GM23338 (cell line): ENCODE measurements at regions not wholly inside any gene's neighbourhood (a gene's known extent, or its start where the extent isn't known, plus 50 kb on each side); places are given as distances from the start of the nearest gene placed in this dataset.

Source experiments
- CREB1 ChIP-seq: fragments of 250-450 bp; sonication (Bioruptor Pico); IDR thresholded peaks from 2 replicates; pipeline ENCODE4 v1.5.0; 2020; ENCODE audit warnings: low read depth, mild to moderate bottlenecking, moderate library complexity
- CTCF ChIP-seq, 2 experiments: fragments of 200-600 bp in 1 of 2; sonication (generic) in 1 of 2; conservative IDR thresholded peaks; 2 replicates each; pipeline versions ENCODE4 v1.5.1 to v1.6.1; 2016 to 2017; ENCODE audit warnings: antibody characterized with exemption in 2 of 2, low read depth in 2 of 2, mild to moderate bottlenecking in 2 of 2, moderate library complexity in 1 of 2
- ETS1 ChIP-seq: IDR thresholded peaks from 2 replicates; pipeline ENCODE4 v1.6.1; 2016; ENCODE audit warnings: antibody characterized with exemption
- EZH2 ChIP-seq: fragments of 200-600 bp; sonication (generic); IDR thresholded peaks from one replicate; pipeline ENCODE4 v1.8.0; 2017; ENCODE audit warnings: antibody characterized with exemption, mild to moderate bottlenecking, low read depth; ENCODE audit not compliant: unreplicated experiment
- EZH2phosphoT487 ChIP-seq: fragments of 200-600 bp; sonication (generic); IDR thresholded peaks from one replicate; pipeline ENCODE4 v1.8.1; 2018; ENCODE audit warnings: antibody characterized with exemption; ENCODE audit not compliant: unreplicated experiment
- JUNB ChIP-seq: IDR thresholded peaks from one replicate; pipeline ENCODE4 v1.6.1; 2016; ENCODE audit warnings: antibody characterized with exemption; ENCODE audit not compliant: unreplicated experiment
- POLR2AphosphoS5 ChIP-seq: IDR thresholded peaks from 2 replicates; pipeline ENCODE4 v1.6.1; 2016; ENCODE audit warnings: antibody characterized with exemption, low read depth
- REST ChIP-seq: IDR thresholded peaks from one replicate; pipeline ENCODE4 v1.6.1; 2018; ENCODE audit warnings: antibody characterized with exemption; ENCODE audit not compliant: unreplicated experiment
- STAT1 ChIP-seq: IDR thresholded peaks from one replicate; pipeline ENCODE4 v1.6.1; 2016; ENCODE audit warnings: antibody characterized with exemption; ENCODE audit not compliant: unreplicated experiment
- ZNF331 ChIP-seq: fragments of 250-450 bp; sonication (Bioruptor Pico); IDR thresholded peaks from 2 replicates; pipeline ENCODE4 v1.5.0; 2020; ENCODE audit warnings: low read depth, mild to moderate bottlenecking, moderate library complexity

GRCh38 chr6:103264020-103264419, 1595.7 kb downstream of the HACE1 start:
- TF ChIP-seq EZH2 = no peak
- TF ChIP-seq CTCF (conservative IDR thresholded peaks at IDR 0.05; ENCODE audit: low read depth in 2 of 2) = no peak
- TF ChIP-seq REST = no peak
- TF ChIP-seq POLR2AphosphoS5 = no peak
- no peak for TF ChIP-seq EZH2phosphoT487
- TF ChIP-seq ZNF331 (CRISPR knock-in tag) = no peak
- no peak for TF ChIP-seq STAT1
- no peak for TF ChIP-seq ETS1
- no peak for TF ChIP-seq JUNB
- TF ChIP-seq CREB1 = no peak
